H1 (cell line): ENCODE measurements at regions not wholly inside any gene's neighbourhood (a gene's known extent, or its start where the extent isn't known, plus 50 kb on each side); places are given as distances from the start of the nearest gene placed in this dataset.

ENCODE experiments used
- CTCF ChIA-PET: fragments of 300-600 bp; sonication (Branson Sonifier 250); formaldehyde crosslinking; loops from one replicate; lab custom pipeline; 2021; ENCODE audit not compliant: partially characterized antibody; lab: Charles Lee
- POLR2A ChIA-PET: fragments of 300-600 bp; sonication (Branson Sonifier 250); formaldehyde crosslinking; loops from one replicate; lab custom pipeline; 2021; ENCODE audit warnings: inconsistent platforms; ENCODE audit not compliant: partially characterized antibody; lab: Charles Lee
- DNase-seq, 2 experiments: peaks; one replicate each; pipeline versions ENCODE4 v3.0.0 to v3.0.0-alpha.2; 2010 to 2022; ENCODE audit warnings: low spot score in 2 of 2, low read depth in 1 of 2, mixed read lengths in 1 of 2
- FAIRE-seq: peaks from 2 replicates; lab custom pipeline; 2011; peaks lifted over from hg19 to GRCh38; lab: Jason Lieb, UNC
- H2AFZ ChIP-seq: 2 replicates; pipeline ENCODE4 v1.8.1; 2012; ENCODE audit warnings: low read length, inconsistent platforms
- H2AK5ac ChIP-seq: 2 replicates; pipeline ENCODE4 v1.6.1; 2013; ENCODE audit warnings: low read depth, low read length
- H2BK120ac ChIP-seq: replicated peaks from 2 replicates; pipeline ENCODE3; 2013; ENCODE audit warnings: low read depth, low read length, inconsistent platforms
- H2BK12ac ChIP-seq: 2 replicates; pipeline ENCODE4 v1.6.1; 2013; ENCODE audit warnings: low read depth, low read length
- H2BK15ac ChIP-seq: 2 replicates; pipeline ENCODE4 v1.6.1; 2013; ENCODE audit warnings: low read length
- H2BK20ac ChIP-seq: 2 replicates; pipeline ENCODE4 v1.6.1; 2013; ENCODE audit warnings: low read length
- H2BK5ac ChIP-seq: 2 replicates; pipeline ENCODE4 v1.6.1; 2013; ENCODE audit warnings: low read depth, low read length
- H3K14ac ChIP-seq: 2 replicates; pipeline ENCODE4 v1.6.1; 2013; ENCODE audit warnings: inconsistent platforms; ENCODE audit not compliant: insufficient read length
- H3K18ac ChIP-seq: 2 replicates; pipeline ENCODE4 v1.6.1; 2013; ENCODE audit warnings: low read length; ENCODE audit errors: extremely low read depth
- H3K23ac ChIP-seq: 2 replicates; pipeline ENCODE4 v1.6.1; 2013; ENCODE audit warnings: inconsistent platforms; ENCODE audit not compliant: insufficient read length
- H3K23me2 ChIP-seq: 2 replicates; pipeline ENCODE4 v1.6.1; 2013; ENCODE audit warnings: low read depth, low read length
- H3K27ac ChIP-seq: 2 replicates; pipeline ENCODE4 v1.6.1; 2011; ENCODE audit warnings: low read depth, low read length, inconsistent platforms
- H3K27me3 ChIP-seq, 4 experiments: replicated peaks in 1 of 4; 1 replicate in 1 of 4; 2 replicates in 3 of 4; pipeline versions ENCODE4 v1.6.1 to v1.8.1; 2011 to 2013; ENCODE audit warnings: low read length in 3 of 4, mild to moderate bottlenecking in 3 of 4, inconsistent platforms in 2 of 4, mixed read lengths in 2 of 4, moderate library complexity in 1 of 4; ENCODE audit not compliant: control insufficient read depth in 3 of 4, insufficient read depth in 3 of 4; ENCODE audit errors: extremely low read depth in 1 of 4
- H3K36me3 ChIP-seq, 4 experiments: 2 replicates each; pipeline versions ENCODE4 v1.6.1 to v1.8.1; 2011 to 2013; ENCODE audit warnings: mild to moderate bottlenecking in 4 of 4, low read length in 3 of 4, moderate library complexity in 2 of 4, control low read depth in 1 of 4, inconsistent platforms in 1 of 4; ENCODE audit not compliant: insufficient read depth in 4 of 4, control insufficient read depth in 2 of 4
- H3K4ac ChIP-seq: replicated peaks from 2 replicates; pipeline ENCODE3; 2013; ENCODE audit warnings: low read length, low read depth, mixed read lengths, inconsistent platforms; ENCODE audit not compliant: insufficient read length
- H3K4me1 ChIP-seq, 4 experiments: replicated peaks in 1 of 4; 1 replicate in 1 of 4; 2 replicates in 3 of 4; pipeline versions ENCODE4 v1.6.1 to v1.8.1; 2011 to 2013; ENCODE audit warnings: low read length in 3 of 4, inconsistent platforms in 2 of 4, mixed read lengths in 1 of 4; ENCODE audit not compliant: insufficient read depth in 4 of 4, control insufficient read depth in 3 of 4
- H3K4me2 ChIP-seq, 2 experiments: 2 replicates each; pipeline versions ENCODE4 v1.6.1 to v1.8.1; 2011 to 2013; ENCODE audit warnings: low read depth in 2 of 2, low read length in 2 of 2, control low read depth in 1 of 2, inconsistent platforms in 1 of 2, mild to moderate bottlenecking in 1 of 2; ENCODE audit not compliant: insufficient read depth in 1 of 2
- H3K4me3 ChIP-seq, 4 experiments: fragments of 200-600, 300-600 bp in 1 of 4; sonication (generic), shearing (Covaris generic), sonication (Bioruptor Twin) in 1 of 4; 2 replicates each; pipeline versions ENCODE4 v1.5.1 to v1.8.1; 2011 to 2016; ENCODE audit warnings: low read length in 4 of 4, low read depth in 3 of 4, control low read depth in 2 of 4, inconsistent platforms in 2 of 4, mild to moderate bottlenecking in 2 of 4, mixed read lengths in 1 of 4, moderate library complexity in 1 of 4; ENCODE audit not compliant: insufficient read depth in 2 of 4; ENCODE audit errors: extremely low read depth in 1 of 4
- H3K56ac ChIP-seq: replicated peaks from 2 replicates; pipeline ENCODE3; 2013; ENCODE audit warnings: low read depth, mild to moderate bottlenecking, mixed read lengths, low read length, inconsistent platforms; ENCODE audit not compliant: insufficient read length
- H3K79me1 ChIP-seq: 2 replicates; pipeline ENCODE4 v1.6.1; 2013; ENCODE audit warnings: low read depth, low read length, control low read depth
- H3K79me2 ChIP-seq, 2 experiments: 2 replicates each; pipeline versions ENCODE4 v1.6.1 to v1.8.1; 2012 to 2013; ENCODE audit warnings: low read length in 2 of 2, mild to moderate bottlenecking in 2 of 2, inconsistent platforms in 1 of 2; ENCODE audit not compliant: insufficient read depth in 2 of 2, control insufficient read depth in 1 of 2
- H3K9ac ChIP-seq, 4 experiments: replicated peaks in 1 of 4; 1 replicate in 1 of 4; 2 replicates in 3 of 4; pipeline versions ENCODE4 v1.6.1 to v1.8.1; 2011 to 2013; ENCODE audit warnings: low read depth in 3 of 4, low read length in 3 of 4, control low read depth in 2 of 4, mild to moderate bottlenecking in 2 of 4, moderate library complexity in 2 of 4, inconsistent platforms in 1 of 4; ENCODE audit errors: extremely low read depth in 1 of 4
- H3K9me3 ChIP-seq, 2 experiments: 2 replicates each; pipeline versions ENCODE4 v1.6.1 to v1.8.1; 2012 to 2013; ENCODE audit warnings: mild to moderate bottlenecking in 2 of 2, moderate library complexity in 2 of 2, control low read depth in 1 of 2, inconsistent platforms in 1 of 2, low read depth in 1 of 2, low read length in 1 of 2, mixed read lengths in 1 of 2; ENCODE audit not compliant: insufficient read depth in 2 of 2
- H4K20me1 ChIP-seq, 2 experiments: replicated peaks in 1 of 2; 2 replicates each; pipeline versions ENCODE3 to v1.8.1; 2011 to 2013; ENCODE audit warnings: inconsistent platforms in 2 of 2, low read length in 2 of 2, mild to moderate bottlenecking in 1 of 2; ENCODE audit not compliant: insufficient read depth in 2 of 2, control insufficient read depth in 1 of 2
- H4K5ac ChIP-seq: 2 replicates; pipeline ENCODE4 v1.6.1; 2013; ENCODE audit warnings: low read length, low read depth, mixed read lengths, inconsistent platforms; ENCODE audit not compliant: insufficient read length
- H4K8ac ChIP-seq: 2 replicates; pipeline ENCODE4 v1.8.0; 2013; ENCODE audit warnings: mild to moderate bottlenecking, moderate library complexity, low read length, inconsistent platforms; ENCODE audit not compliant: insufficient read depth; ENCODE audit errors: extremely low read depth
- H4K91ac ChIP-seq: replicated peaks from 2 replicates; pipeline ENCODE3; 2013; ENCODE audit warnings: low read length, mixed read lengths, inconsistent platforms; ENCODE audit not compliant: insufficient read length
- ASH2L ChIP-seq: fragments of 200-600, 300-600 bp; sonication (generic); IDR thresholded peaks from one replicate; pipeline ENCODE4 v1.7.1; 2017; ENCODE audit warnings: low read length
- MAFK ChIP-seq: IDR thresholded peaks from 2 replicates; pipeline ENCODE4 v1.6.1; 2012; ENCODE audit warnings: low read depth, mild to moderate bottlenecking, improper control_type of control experiment, low read length
- WGBS, 2 experiments: shearing (Covaris generic) in 1 of 2; methylation state at CpG; one replicate each; pipeline versions ENCODE4 v1.1.6 to v1.1.7; 2013 to 2015; ENCODE audit warnings: low lambda C conversion rate in 2 of 2, mixed read lengths in 2 of 2, inconsistent platforms in 1 of 2, low coverage in 1 of 2, missing lambda C conversion rate in 1 of 2; ENCODE audit not compliant: insufficient replicate concordance in 2 of 2, insufficient coverage in 1 of 2, insufficient read length in 1 of 2; ENCODE audit errors: extremely low coverage in 1 of 2, missing lambda C conversion rate in 1 of 2; 5-methylcytosine and 5-hydroxymethylcytosine counted together

GRCh38 chr12:91565246-91565645, 382.6 kb upstream of the DCN start:
- Histone ChIP-seq H2BK12ac (no peak overlapping the region), H4K91ac (no peak overlapping the region), H2BK20ac (no peak overlapping the region), H3K9ac (no peak overlapping the region; a peak in 1 of 7 replicates), H4K5ac (no peak overlapping the region), H3K14ac (no peak overlapping the region), H3K9me3 (no peaks in the 10 kb centered on the region), H2BK15ac (no peak overlapping the region), H3K4me2 (no peak overlapping the region), H3K4ac (no peak overlapping the region), H2AFZ (peak overlapping the region; percentile 1; the same call in 1 of the 2 replicates), H4K8ac (no peak overlapping the region), H4K20me1 (no peaks in the 10 kb centered on the region), H3K23me2 (no peaks in the 10 kb centered on the region), H3K36me3 (no peaks in the 10 kb centered on the region), H2BK120ac (no peak overlapping the region), H3K27me3 (no peaks in the 10 kb centered on the region), H3K79me2 (no peaks in the 10 kb centered on the region), H3K4me1 (0 out of 7 replicates have a peak, but pooled peaks cover 0 to 2% (median 0%) of the 10 kb centered on the region in 4 experiments), H3K79me1 (no peaks in the 10 kb centered on the region), H3K18ac (no peak overlapping the region), H3K27ac (no peak overlapping the region), H2BK5ac (no peak overlapping the region), H3K4me3 (no peak overlapping the region), H2AK5ac (no peak overlapping the region), H3K23ac (no peak overlapping the region), H3K56ac (no peak overlapping the region)
- TF ChIP-seq ASH2L, result no peak
- TF ChIP-seq MAFK, result peak; percentile 69
- ChIA-PET CTCF (interaction anchor here (0.6 to 4.4 kb wide), 2 partner anchors 13 to 166 kb away, joined by 3 to 15 read pairs; no protein-coding TSS in a partner anchor), POLR2A (no interaction called here)
- no peak for FAIRE-seq
- whole genome bisulfite sequencing, 2 experiments, result 88% methylated on average over 4 of the region's 4 CpGs; no CpG with 5 or more reads in 1 of the 2 experiments
- DNase-seq, result no peak
